Endodermal cell (in vitro differentiated cells): ENCODE measurements at regions not wholly inside any gene's neighbourhood (a gene's known extent, or its start where the extent isn't known, plus 50 kb on each side); places are given as distances from the start of the nearest gene placed in this dataset.

ENCODE experiments used
- DNase-seq: peaks from one replicate; pipeline ENCODE4 v3.0.0-alpha.2; 2017
- H3K27ac ChIP-seq: 2 replicates; pipeline ENCODE4 v1.5.1; 2013; ENCODE audit warnings: mild to moderate bottlenecking, low read depth, low read length, moderate library complexity
- H3K27me3 ChIP-seq: 2 replicates; pipeline ENCODE4 v1.6.1; 2013; ENCODE audit warnings: mild to moderate bottlenecking, low read length, moderate library complexity; ENCODE audit not compliant: insufficient read depth, control insufficient read depth, poor library complexity, severe bottlenecking
- H3K36me3 ChIP-seq: 2 replicates; pipeline ENCODE4 v1.7.0; 2013; ENCODE audit warnings: mild to moderate bottlenecking, low read length, moderate library complexity; ENCODE audit not compliant: control insufficient read depth, insufficient read depth
- H3K4me1 ChIP-seq: one replicate; pipeline ENCODE4 v1.7.0; 2013; ENCODE audit warnings: low read length; ENCODE audit not compliant: control insufficient read depth, insufficient read depth
- H3K4me3 ChIP-seq: 2 replicates; pipeline ENCODE4 v1.5.1; 2013; ENCODE audit warnings: mild to moderate bottlenecking, low read length, moderate library complexity
- H3K9ac ChIP-seq: 2 replicates; pipeline ENCODE4 v1.6.1; 2013; ENCODE audit warnings: mild to moderate bottlenecking, low read length, moderate library complexity; ENCODE audit not compliant: poor library complexity, severe bottlenecking; ENCODE audit errors: extremely low read depth
- H3K9me3 ChIP-seq: 2 replicates; pipeline ENCODE4 v1.6.1; 2013; ENCODE audit warnings: mild to moderate bottlenecking, low read length, moderate library complexity; ENCODE audit not compliant: control insufficient read depth
- H3K27ac Mint-ChIP-seq: 2 replicates; pipeline ENCODE4 v1.8.0; 2020; ENCODE audit warnings: mixed read lengths
- H3K27me3 Mint-ChIP-seq: 2 replicates; pipeline ENCODE4 v1.8.0; 2021; ENCODE audit warnings: mild to moderate bottlenecking, mixed read lengths; ENCODE audit not compliant: insufficient read depth
- H3K36me3 Mint-ChIP-seq: 2 replicates; pipeline ENCODE4 v1.8.0; 2020; ENCODE audit warnings: low read depth, mixed read lengths
- H3K4me1 Mint-ChIP-seq: 2 replicates; pipeline ENCODE4 v1.8.0; 2020; ENCODE audit warnings: mixed read lengths
- H3K4me3 Mint-ChIP-seq: 2 replicates; pipeline ENCODE4 v1.8.0; 2020; ENCODE audit warnings: mild to moderate bottlenecking, moderate library complexity, mixed read lengths
- H3K9me3 Mint-ChIP-seq: 2 replicates; pipeline ENCODE4 v1.8.0; 2020; ENCODE audit warnings: mild to moderate bottlenecking, mixed read lengths
- WGBS, 2 experiments: methylation state at CpG; one replicate each; pipeline versions ENCODE4 v1.1.5 to v1.1.7; 2013; ENCODE audit warnings: missing lambda C conversion rate in 2 of 2, mixed read lengths in 1 of 2; ENCODE audit not compliant: insufficient coverage in 1 of 2, insufficient read length in 1 of 2; 5-methylcytosine and 5-hydroxymethylcytosine counted together
- TF ChIP-seq, protein P1 (sequence below): fragments of 200-600 bp; sonication (generic); conservative IDR thresholded peaks from 2 replicates; pipeline ENCODE4 v1.5.0; 2021; ENCODE audit warnings: antibody characterized with exemption, mild to moderate bottlenecking

DNA sequence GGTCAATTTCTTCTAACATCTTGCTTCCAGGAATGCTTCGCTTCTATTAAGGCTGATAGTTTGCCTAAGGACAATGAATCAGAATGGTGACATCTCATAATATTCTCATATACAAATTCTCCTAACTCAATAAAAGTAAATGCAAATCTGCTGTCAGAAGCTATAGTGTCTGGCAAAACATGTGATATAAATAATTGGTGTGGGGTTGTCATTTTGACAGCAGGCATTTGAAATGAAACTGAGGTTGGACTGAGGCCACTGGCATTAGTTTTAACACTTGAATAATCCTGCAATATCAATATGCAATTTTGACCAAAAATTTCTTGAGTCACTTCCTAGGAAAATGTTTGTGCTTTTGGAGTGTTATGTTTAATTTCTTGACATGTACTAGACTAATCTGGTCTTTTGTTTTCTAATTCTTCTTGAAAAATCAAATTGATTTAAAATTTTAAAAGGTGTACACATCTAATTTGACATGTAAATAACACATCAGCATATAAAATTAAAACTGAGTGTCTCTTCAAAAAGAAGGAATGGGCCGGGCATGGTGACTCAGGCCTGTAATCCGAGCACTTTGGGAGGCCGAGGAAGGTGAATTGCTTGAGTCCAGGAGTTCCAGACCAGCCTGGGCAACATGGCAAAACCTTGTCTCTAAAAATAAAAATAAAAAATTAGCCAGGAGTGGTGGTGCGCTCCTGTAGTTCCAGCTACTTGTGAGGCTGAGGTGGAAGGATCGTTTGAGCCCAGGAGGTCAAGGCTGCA, 92.3 kb upstream of the BTG1 start:
- no peak overlapping the region for H3K4me3 ChIP-seq
- no peaks in the 10 kb centered on the region for H3K27me3 ChIP-seq
- Mint-ChIP-seq H3K36me3 (no peaks in the 10 kb centered on the region), H3K27me3 (no peaks in the 10 kb centered on the region), H3K27ac (no peak overlapping the region), H3K4me1 (no peaks in the 10 kb centered on the region), H3K4me3 (no peak overlapping the region), H3K9me3 (peaks cover 4% of the 10 kb centered on the region)
- no peak overlapping the region for H3K9ac ChIP-seq
- WGBS, 2 experiments, result 89 to 94% methylated on average over 3 to 6 of the region's 6 CpGs
- H3K27ac ChIP-seq, result no peak overlapping the region
- H3K36me3 ChIP-seq, result no peaks in the 10 kb centered on the region
- no peaks in the 10 kb centered on the region for H3K4me1 ChIP-seq
- no peaks in the 10 kb centered on the region for H3K9me3 ChIP-seq
- no peak for DNase-seq
- TF ChIP-seq, protein P1, sequence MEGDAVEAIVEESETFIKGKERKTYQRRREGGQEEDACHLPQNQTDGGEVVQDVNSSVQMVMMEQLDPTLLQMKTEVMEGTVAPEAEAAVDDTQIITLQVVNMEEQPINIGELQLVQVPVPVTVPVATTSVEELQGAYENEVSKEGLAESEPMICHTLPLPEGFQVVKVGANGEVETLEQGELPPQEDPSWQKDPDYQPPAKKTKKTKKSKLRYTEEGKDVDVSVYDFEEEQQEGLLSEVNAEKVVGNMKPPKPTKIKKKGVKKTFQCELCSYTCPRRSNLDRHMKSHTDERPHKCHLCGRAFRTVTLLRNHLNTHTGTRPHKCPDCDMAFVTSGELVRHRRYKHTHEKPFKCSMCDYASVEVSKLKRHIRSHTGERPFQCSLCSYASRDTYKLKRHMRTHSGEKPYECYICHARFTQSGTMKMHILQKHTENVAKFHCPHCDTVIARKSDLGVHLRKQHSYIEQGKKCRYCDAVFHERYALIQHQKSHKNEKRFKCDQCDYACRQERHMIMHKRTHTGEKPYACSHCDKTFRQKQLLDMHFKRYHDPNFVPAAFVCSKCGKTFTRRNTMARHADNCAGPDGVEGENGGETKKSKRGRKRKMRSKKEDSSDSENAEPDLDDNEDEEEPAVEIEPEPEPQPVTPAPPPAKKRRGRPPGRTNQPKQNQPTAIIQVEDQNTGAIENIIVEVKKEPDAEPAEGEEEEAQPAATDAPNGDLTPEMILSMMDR, result no peak

GRCh38 chr12:92237262-92237661, 91.6 kb upstream of the BTG1 start:
- Mint-ChIP-seq H3K4me3 (no peak overlapping the region), H3K4me1 (no peaks in the 10 kb centered on the region), H3K27ac (no peak overlapping the region), H3K9me3 (peaks cover 4% of the 10 kb centered on the region), H3K27me3 (no peaks in the 10 kb centered on the region), H3K36me3 (no peaks in the 10 kb centered on the region)
- H3K9me3 ChIP-seq, result no peaks in the 10 kb centered on the region
- no peaks in the 10 kb centered on the region for H3K27me3 ChIP-seq
- no peaks in the 10 kb centered on the region for H3K36me3 ChIP-seq
- no peak overlapping the region for H3K4me3 ChIP-seq
- 95 to 100% methylated on average over 1 of the region's 1 CpG for WGBS, 2 experiments
- H3K9ac ChIP-seq, result no peak overlapping the region
- H3K27ac ChIP-seq, result no peak overlapping the region
- TF ChIP-seq, protein P1, result no peak
- no peaks in the 10 kb centered on the region for H3K4me1 ChIP-seq
- DNase-seq, result no peak

- Mint-ChIP-seq H3K36me3 (no peaks in the 10 kb centered on the region), H3K4me3 (no peak overlapping the region), H3K27ac (no peak overlapping the region), H3K9me3 (peaks cover 4% of the 10 kb centered on the region), H3K4me1 (no peaks in the 10 kb centered on the region), H3K27me3 (no peaks in the 10 kb centered on the region)
- Histone ChIP-seq H3K27me3 (no peaks in the 10 kb centered on the region), H3K27ac (no peak overlapping the region), H3K36me3 (no peaks in the 10 kb centered on the region), H3K9me3 (no peaks in the 10 kb centered on the region), H3K4me1 (no peaks in the 10 kb centered on the region), H3K4me3 (no peak overlapping the region), H3K9ac (no peak overlapping the region)
- TF ChIP-seq, protein P1, result no peak
- 93 to 96% methylated on average over 7 of the region's 7 CpGs for WGBS, 2 experiments
- no peak for DNase-seq
Measured at GRCh38 chr12:92235703-92236472, 90.2 kb upstream of the BTG1 start.
